ENCODE measurements at regions not wholly inside any gene's neighbourhood (a gene's known extent, or its start where the extent isn't known, plus 50 kb on each side); places are given as distances from the start of the nearest gene placed in this dataset.

DNA sequence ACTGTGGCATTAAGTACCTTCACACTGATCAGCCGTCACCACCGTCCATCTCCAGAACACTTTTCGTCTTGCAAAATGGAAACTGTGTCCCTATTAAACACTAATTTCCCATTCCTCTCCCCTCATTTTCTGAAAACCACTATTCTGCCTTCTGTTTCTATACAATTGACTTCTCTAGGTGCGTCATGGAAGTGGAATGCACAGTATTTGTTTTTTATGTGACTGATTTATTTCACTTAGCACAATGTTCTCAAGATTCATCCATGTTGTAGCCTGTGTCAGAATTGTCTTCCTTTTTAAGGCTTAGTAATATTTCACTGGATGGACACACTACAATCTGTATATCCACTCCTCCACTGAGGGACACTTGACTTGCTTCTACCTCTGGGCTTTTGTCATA is 53.8 kb upstream of the PDE10A start:
- Histone ChIP-seq H3K4me1 (ENCODE audit: control insufficient read depth, insufficient read depth, low read length) (peaks cover 4% of the 10 kb centered on the region), H3K27me3 (ENCODE audit: control insufficient read depth, insufficient read depth, low read length) (peaks cover 2% of the 10 kb centered on the region), H3K9me3 (ENCODE audit: control insufficient read depth, low read depth, low read length) (no peaks in the 10 kb centered on the region), H3K4me3 (ENCODE audit: low read length) (no peak overlapping the region), H3K36me3 (ENCODE audit: control insufficient read depth, insufficient read depth, low read length) (no peaks in the 10 kb centered on the region), H3K27ac (ENCODE audit: low read length) (no peak overlapping the region)
- no peak for DNase-seq
- whole genome bisulfite sequencing (ENCODE audit: insufficient coverage, low lambda C conversion rate), result 100% methylated on average over 3 of the region's 4 CpGs

DNA sequence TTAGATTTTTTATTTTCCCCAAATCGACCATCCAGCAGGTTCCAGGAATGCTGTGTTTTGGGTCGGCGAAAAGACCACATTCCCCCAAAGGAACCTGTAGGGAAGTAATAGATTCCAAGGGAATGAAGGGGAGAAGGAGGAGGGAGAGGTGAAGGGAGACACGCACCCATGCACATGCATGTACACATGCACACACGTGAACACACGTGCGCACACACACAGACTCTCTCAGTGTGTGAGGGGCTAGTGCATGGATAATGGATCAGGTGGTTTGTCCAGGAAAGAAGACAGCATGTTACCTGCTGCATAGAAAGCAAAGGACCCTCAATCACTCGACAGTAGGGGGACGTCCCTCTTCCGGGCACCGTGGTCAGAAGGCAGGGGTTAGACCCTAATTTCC is 52.4 kb upstream of the PDE10A start:
- H3K4me1 ChIP-seq (ENCODE audit: control insufficient read depth, insufficient read depth, low read length), result peaks cover 4% of the 10 kb centered on the region
- WGBS (ENCODE audit: insufficient coverage, low lambda C conversion rate), result 93% methylated on average over 2 of the region's 11 CpGs
- no peaks in the 10 kb centered on the region for H3K36me3 ChIP-seq (ENCODE audit: control insufficient read depth, insufficient read depth, low read length)
- H3K9me3 ChIP-seq (ENCODE audit: control insufficient read depth, low read depth, low read length), result no peaks in the 10 kb centered on the region
- H3K27me3 ChIP-seq (ENCODE audit: control insufficient read depth, insufficient read depth, low read length), result peaks cover 2% of the 10 kb centered on the region
- H3K4me3 ChIP-seq (ENCODE audit: low read length), result no peak overlapping the region
- no peak overlapping the region for H3K27ac ChIP-seq (ENCODE audit: low read length)
- no peak for DNase-seq

DNA sequence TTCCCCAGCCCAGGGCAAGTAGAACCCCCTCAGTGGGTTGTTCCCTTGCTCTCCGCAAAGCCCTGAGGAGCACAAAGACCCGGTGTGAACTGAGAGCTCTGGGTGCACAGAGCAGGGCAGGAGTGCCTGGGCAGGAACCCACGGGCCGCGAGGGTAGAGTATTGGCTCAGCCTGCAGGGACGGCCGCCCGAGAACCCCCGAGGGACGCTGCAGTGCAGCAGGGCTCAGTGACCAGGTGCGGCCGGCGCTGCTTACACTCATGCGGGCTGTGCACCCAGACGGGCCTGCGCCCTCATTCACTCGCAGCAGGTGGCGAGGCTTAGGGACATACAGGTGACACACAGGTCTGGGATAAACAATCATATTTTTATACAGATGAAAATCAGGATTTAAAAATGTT is 51.9 kb upstream of the PDE10A start:
- Histone ChIP-seq H3K36me3 (ENCODE audit: control insufficient read depth, insufficient read depth, low read length) (no peaks in the 10 kb centered on the region), H3K4me1 (ENCODE audit: control insufficient read depth, insufficient read depth, low read length) (peaks cover 4% of the 10 kb centered on the region), H3K27ac (ENCODE audit: low read length) (no peak overlapping the region), H3K4me3 (ENCODE audit: low read length) (no peak overlapping the region), H3K9me3 (ENCODE audit: control insufficient read depth, low read depth, low read length) (no peaks in the 10 kb centered on the region), H3K27me3 (ENCODE audit: control insufficient read depth, insufficient read depth, low read length) (peaks cover 2% of the 10 kb centered on the region)
- no CpG with 5 or more reads among the region's 18 CpGs for WGBS (ENCODE audit: insufficient coverage, low lambda C conversion rate)
- DNase-seq, result no peak

DNA sequence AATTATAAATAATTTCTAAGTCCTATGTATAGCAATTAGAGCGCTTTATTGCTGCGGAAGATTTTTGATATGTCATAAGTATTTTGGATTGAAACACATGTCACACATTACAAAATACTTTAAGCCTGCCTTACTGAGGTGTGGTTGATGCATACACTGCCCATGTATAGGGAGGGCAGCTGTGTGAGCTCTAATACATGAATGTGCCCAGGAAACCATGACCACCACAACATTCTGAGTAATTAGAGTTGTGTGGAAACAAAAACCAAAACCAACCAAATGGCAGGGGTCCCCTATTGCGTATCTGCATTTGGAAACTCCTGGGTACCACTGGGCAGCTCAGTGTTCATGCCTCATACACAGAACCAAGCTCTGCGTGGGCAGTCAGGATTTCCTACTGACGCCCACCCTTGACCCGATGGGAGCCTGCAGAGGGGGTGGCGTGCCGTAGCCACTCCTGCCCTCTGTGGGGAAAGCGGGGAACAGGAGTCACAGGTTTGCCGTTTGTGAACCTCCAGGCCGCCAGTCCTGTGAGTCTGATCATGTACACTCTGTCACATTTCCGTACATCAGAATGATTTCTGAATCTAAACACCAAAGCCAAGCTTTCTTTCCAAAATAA is 50.9 kb upstream of the PDE10A start:
- H3K27ac ChIP-seq (ENCODE audit: low read length), result no peak overlapping the region
- no peaks in the 10 kb centered on the region for H3K36me3 ChIP-seq (ENCODE audit: control insufficient read depth, insufficient read depth, low read length)
- 100% methylated on average over 2 of the region's 12 CpGs for WGBS (ENCODE audit: insufficient coverage, low lambda C conversion rate)
- no peaks in the 10 kb centered on the region for H3K27me3 ChIP-seq (ENCODE audit: control insufficient read depth, insufficient read depth, low read length)
- H3K4me1 ChIP-seq (ENCODE audit: control insufficient read depth, insufficient read depth, low read length), result peaks cover 4% of the 10 kb centered on the region
- DNase-seq, result no peak
- H3K9me3 ChIP-seq (ENCODE audit: control insufficient read depth, low read depth, low read length), result no peaks in the 10 kb centered on the region
- no peak overlapping the region for H3K4me3 ChIP-seq (ENCODE audit: low read length)
